ENCODE measurements at regions not wholly inside any gene's neighbourhood (a gene's known extent, or its start where the extent isn't known, plus 50 kb on each side); places are given as distances from the start of the nearest gene placed in this dataset.

DNA sequence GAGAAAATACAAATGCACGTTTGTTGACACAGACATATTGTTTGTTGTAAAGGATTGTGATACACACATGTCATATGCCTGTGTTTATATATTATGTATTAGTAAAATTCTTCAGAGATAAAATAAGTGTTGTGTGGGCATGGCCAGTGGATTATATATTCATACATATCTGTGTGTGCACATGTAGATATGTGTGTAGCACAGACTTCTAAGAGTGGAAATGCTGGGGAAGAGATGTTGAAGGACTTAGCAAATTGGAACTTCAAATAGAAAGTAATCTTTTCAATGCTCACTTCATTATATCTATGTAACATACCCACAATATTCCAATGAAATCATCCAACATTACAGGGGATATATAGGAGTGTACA is 413.2 kb downstream of the LMO7 start:
- intact Hi-C loops (cut with DNase I, micrococcal nuclease): no loop called here
- Mint-ChIP-seq H3K27me3 (peaks cover 14% of the 10 kb centered on the region), H3K36me3 (ENCODE audit: low read depth) (no peaks in the 10 kb centered on the region), H3K9me3 (no peaks in the 10 kb centered on the region), H3K4me1 (ENCODE audit: low read depth) (no peaks in the 10 kb centered on the region), H3K4me3 (no peak overlapping the region), H3K27ac (no peak overlapping the region)
- ChIA-PET POLR2A (no interaction called here), CTCF (no interaction called here)
- ATAC-seq (ENCODE audit: poor library complexity) (no peak), DNase-seq (no peak)
- no peak overlapping the region for H3K27ac ChIP-seq (ENCODE audit: low read depth in 1 of 2, low read length in 2 of 2)
- H3K27me3 ChIP-seq (ENCODE audit: control insufficient read depth in 1 of 2, insufficient read depth in 2 of 2, low read length in 2 of 2): no peaks in the 10 kb centered on the region
- H3K4me3 ChIP-seq (ENCODE audit: low read length): no peak overlapping the region
- TF ChIP-seq CTCF (IDR thresholded peaks at IDR 0.05): no peak
- no peaks in the 10 kb centered on the region for H3K9me3 ChIP-seq (ENCODE audit: control insufficient read depth in 1 of 2, insufficient read depth in 1 of 2, low read length in 2 of 2)
- H3K36me3 ChIP-seq (ENCODE audit: insufficient read depth, low read length): no peaks in the 10 kb centered on the region
- H3K4me1 ChIP-seq (ENCODE audit: insufficient read depth, low read length): no peaks in the 10 kb centered on the region

GRCh38 chr13:76048675-76049375 is 412.7 kb downstream of the LMO7 start:
- no peak overlapping the region for H3K4me3 ChIP-seq (ENCODE audit: low read length)
- no peaks in the 10 kb centered on the region for H3K9me3 Mint-ChIP-seq
- H3K27ac ChIP-seq (ENCODE audit: low read depth in 1 of 2, low read length in 2 of 2): no peak overlapping the region
- H3K27me3 ChIP-seq (ENCODE audit: control insufficient read depth in 1 of 2, insufficient read depth in 2 of 2, low read length in 2 of 2): no peaks in the 10 kb centered on the region
- no peaks in the 10 kb centered on the region for H3K4me1 Mint-ChIP-seq (ENCODE audit: low read depth)
- ATAC-seq (ENCODE audit: poor library complexity) (no peak), DNase-seq (no peak)
- H3K27ac Mint-ChIP-seq: no peak overlapping the region
- ChIA-PET CTCF (no interaction called here), POLR2A (no interaction called here)
- H3K36me3 Mint-ChIP-seq (ENCODE audit: low read depth): no peaks in the 10 kb centered on the region
- intact Hi-C loops (cut with DNase I, micrococcal nuclease): no loop called here
- H3K4me1 ChIP-seq (ENCODE audit: insufficient read depth, low read length): no peaks in the 10 kb centered on the region
- H3K9me3 ChIP-seq (ENCODE audit: control insufficient read depth in 1 of 2, insufficient read depth in 1 of 2, low read length in 2 of 2): no peaks in the 10 kb centered on the region
- H3K4me3 Mint-ChIP-seq: no peak overlapping the region
- H3K27me3 Mint-ChIP-seq: peaks cover 14% of the 10 kb centered on the region
- H3K36me3 ChIP-seq (ENCODE audit: insufficient read depth, low read length): no peaks in the 10 kb centered on the region
- no peak for TF ChIP-seq CTCF (IDR thresholded peaks at IDR 0.05)

DNA sequence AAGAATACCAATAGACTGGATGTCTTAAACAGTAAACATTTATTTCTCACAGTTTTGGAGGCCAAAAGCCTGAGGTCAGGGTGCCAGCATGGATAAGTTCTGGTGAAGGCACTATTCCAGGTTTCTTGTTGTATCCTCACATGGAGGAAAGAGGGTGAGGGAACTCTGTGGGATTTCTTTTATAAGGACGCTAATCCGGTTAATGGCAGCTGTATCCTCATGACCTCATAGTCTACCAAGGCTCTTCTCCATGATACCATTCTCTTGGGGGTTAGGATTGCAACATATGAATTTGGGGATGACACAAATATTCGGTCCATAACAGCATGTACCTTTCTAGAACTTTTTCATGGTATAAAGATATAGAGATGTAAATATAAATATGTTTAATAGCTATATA is 412.0 kb downstream of the LMO7 start:
- TF ChIP-seq CTCF (IDR thresholded peaks at IDR 0.05): no peak
- no peaks in the 10 kb centered on the region for H3K36me3 Mint-ChIP-seq (ENCODE audit: low read depth)
- H3K4me1 Mint-ChIP-seq (ENCODE audit: low read depth): no peaks in the 10 kb centered on the region
- H3K27me3 Mint-ChIP-seq: peaks cover 11% of the 10 kb centered on the region
- H3K4me3 Mint-ChIP-seq: no peak overlapping the region
- no peaks in the 10 kb centered on the region for H3K9me3 ChIP-seq (ENCODE audit: control insufficient read depth in 1 of 2, insufficient read depth in 1 of 2, low read length in 2 of 2)
- ChIA-PET POLR2A (no interaction called here), CTCF (no interaction called here)
- ATAC-seq (ENCODE audit: poor library complexity) (no peak), DNase-seq (no peak)
- no peak overlapping the region for H3K27ac Mint-ChIP-seq
- no peak overlapping the region for H3K27ac ChIP-seq (ENCODE audit: low read depth in 1 of 2, low read length in 2 of 2)
- no peaks in the 10 kb centered on the region for H3K4me1 ChIP-seq (ENCODE audit: insufficient read depth, low read length)
- no peak overlapping the region for H3K4me3 ChIP-seq (ENCODE audit: low read length)
- H3K27me3 ChIP-seq (ENCODE audit: control insufficient read depth in 1 of 2, insufficient read depth in 2 of 2, low read length in 2 of 2): no peaks in the 10 kb centered on the region
- H3K36me3 ChIP-seq (ENCODE audit: insufficient read depth, low read length): no peaks in the 10 kb centered on the region
- H3K9me3 Mint-ChIP-seq: no peaks in the 10 kb centered on the region
- intact Hi-C loops (cut with DNase I, micrococcal nuclease): no loop called here
